ENCODE measurements at regions not wholly inside any gene's neighbourhood (a gene's known extent, or its start where the extent isn't known, plus 50 kb on each side); places are given as distances from the start of the nearest gene placed in this dataset.

DNA sequence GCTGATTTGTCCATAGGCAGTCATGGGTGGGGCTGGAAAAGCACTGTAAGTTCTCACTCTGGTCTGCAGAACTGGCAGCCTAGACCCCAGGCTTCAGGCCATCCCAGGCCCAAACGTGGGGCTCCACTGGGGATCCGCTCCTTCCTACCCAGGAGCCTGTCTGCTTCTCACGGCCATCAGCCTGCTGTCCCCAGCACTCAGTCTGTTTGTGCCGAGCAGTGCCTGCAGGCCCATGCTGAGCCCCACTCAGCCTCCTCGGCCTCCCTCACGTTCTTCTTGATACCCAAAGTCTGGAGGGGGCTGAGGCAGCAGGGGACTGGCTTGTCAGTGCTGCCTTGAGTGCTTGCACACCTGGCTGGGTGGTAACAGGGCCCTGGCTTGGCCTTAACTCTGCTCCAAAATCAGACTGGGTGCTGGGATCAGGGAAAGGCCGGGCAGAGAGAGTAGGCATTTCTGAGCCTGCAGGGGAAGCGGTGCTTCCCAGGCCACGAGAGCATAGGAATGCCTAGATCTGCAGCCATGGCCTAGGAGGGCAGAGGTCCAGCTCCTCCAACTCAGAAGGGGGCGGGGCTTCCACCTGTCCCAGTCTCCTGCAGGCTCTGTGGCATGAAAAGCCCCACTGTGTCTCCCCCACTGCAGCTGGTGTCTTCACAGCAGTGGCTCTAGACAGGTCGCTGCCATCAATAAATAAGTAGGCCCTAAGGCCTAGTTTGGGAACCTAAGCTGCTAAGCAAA, 772.4 kb upstream of the FBXO33 start:
- DNase-seq (ENCODE audit: low read depth in 1 of 2, low spot score in 1 of 2) = no peak

DNA sequence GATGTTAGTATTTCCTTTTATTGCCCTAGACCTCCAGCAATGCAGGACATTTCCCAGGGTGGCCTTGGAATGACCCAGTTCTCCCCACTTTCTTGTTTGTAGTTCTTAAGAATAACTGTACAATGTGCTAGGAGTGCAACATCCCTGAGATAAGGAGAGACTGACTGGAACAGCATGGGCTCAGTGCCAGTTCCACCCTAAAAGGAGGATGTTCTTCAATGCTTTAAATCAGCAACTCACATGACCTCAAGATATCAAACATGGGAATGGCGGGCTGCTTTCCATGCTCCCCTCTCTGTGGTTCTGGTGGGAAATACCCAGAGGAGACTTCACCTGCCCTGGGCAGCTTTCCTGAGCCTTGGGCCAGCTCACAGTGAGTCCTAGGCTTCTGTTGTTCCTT, 766.9 kb upstream of the FBXO33 start:
- DNase-seq (ENCODE audit: low read depth in 1 of 2, low spot score in 1 of 2) = no peak

DNA sequence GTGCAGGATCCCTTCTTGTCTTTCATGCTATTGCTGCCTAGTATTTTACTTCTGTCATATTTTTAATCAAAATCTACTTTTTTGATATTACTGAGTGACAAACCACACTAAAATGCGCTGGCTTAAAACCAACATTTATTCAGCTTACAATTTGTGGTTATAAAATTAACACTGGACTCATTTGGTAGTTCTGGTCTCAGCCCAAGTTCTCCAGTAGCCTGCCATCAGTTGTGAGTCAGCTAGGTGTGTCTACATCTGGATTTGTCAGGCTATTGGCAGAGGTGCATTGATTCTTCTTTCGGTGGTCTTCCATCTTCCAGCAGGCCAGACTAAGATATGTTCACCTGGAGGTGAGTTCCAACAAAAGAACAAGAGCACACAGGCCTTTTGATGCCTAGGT, 765.1 kb upstream of the FBXO33 start:
- DNase-seq (ENCODE audit: low read depth in 1 of 2, low spot score in 1 of 2) = no peak

DNA sequence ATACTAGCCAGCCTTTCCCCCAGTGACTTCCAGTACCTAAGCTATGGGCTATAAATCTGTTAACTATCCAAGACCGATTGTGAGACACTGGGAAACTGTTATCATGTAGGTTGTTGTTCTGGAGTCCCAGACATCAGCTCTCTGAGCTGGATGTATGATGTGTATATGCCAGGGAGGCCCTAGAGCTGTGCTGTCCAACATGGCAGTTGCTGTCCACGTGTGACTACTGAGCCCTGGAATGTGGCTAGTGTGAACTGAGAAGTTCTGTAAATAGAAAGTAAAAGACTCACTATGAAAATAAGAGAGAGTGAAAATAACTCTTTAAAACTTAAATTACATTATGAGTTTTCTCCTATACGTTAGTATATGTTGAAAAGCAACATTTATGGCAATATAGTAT, 755.8 kb upstream of the FBXO33 start:
- no peak for DNase-seq (ENCODE audit: low read depth in 1 of 2, low spot score in 1 of 2)

DNA sequence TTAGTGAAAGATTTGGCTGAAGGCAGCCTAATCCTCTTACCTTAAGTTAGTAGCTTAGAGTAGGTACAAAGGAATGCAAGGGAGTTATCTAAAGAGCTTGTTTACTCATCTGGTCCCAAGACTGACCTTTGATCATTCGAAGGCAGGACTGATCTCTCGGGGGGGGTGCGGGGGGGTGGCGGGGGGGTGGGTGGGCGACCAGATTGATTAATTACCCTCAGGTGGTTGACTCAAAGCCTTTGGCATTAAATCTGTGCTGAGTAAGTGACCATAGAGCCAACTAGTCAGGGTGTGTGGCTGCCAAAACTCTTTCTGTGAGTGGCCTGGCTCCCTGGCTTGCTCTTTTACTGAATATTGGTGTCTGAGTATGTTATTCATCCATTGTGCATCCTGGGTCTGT, 731.9 kb upstream of the FBXO33 start:
- DNase-seq (ENCODE audit: low read depth in 1 of 2, low spot score in 1 of 2) = no peak

DNA sequence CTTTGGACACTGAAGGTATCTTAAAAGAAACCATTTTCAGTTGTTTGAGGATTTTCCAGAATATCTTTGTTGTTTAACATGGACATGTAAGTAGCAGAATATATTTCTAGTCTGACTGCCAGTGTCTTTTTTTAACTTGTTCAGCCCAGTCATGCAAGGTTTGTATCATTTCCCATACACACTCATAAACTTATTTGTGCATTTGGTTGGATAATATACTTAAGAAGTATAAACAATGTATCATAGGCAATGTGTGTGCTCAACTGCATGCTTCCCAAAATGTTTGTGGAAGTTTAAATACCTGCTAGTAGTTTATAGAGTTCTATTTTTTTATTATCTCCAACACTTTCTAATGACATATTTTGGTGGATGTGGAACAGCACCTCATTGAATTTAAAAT, 707.4 kb upstream of the FBXO33 start:
- no peak for DNase-seq (ENCODE audit: low read depth in 1 of 2, low spot score in 1 of 2)

DNA sequence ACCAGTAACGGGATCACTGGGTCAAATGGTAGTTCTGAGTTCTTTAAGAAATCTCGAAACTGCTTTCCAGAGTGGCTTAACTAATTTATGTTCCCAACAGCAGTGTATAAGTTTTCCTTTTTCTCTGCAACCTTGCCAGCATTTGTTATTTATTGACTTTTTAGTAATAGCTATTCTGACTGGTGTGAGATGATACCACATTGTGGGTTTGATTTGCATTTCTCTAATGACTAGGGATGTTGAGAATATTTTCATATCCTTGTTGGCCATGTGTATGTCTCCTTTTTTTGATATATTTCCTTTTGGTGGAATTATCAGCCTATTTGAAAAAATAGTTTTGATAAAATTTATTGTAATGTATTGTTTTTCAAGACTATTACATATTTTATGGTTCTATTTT, 701.2 kb upstream of the FBXO33 start:
- DNase-seq (ENCODE audit: low read depth in 1 of 2, low spot score in 1 of 2) = no peak

DNA sequence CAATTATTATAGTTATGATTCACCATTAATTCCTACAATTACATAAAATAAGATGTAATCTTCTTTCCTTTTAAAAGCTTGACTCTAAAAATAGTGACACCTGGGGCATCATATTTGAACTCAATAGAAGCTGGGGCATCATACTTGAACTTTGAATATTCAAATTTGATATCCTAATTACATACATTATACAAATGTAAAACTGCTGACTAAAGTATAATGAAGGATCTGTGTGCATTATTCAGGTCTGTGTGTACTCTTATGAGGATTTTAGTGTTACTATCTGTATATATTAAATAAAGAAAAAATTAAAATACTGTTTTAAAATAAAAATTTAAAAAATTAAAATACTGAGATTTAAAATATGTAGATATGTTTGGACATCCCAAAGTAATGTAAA, 696.9 kb upstream of the FBXO33 start:
- DNase-seq (ENCODE audit: low read depth in 1 of 2, low spot score in 1 of 2) = no peak

DNA sequence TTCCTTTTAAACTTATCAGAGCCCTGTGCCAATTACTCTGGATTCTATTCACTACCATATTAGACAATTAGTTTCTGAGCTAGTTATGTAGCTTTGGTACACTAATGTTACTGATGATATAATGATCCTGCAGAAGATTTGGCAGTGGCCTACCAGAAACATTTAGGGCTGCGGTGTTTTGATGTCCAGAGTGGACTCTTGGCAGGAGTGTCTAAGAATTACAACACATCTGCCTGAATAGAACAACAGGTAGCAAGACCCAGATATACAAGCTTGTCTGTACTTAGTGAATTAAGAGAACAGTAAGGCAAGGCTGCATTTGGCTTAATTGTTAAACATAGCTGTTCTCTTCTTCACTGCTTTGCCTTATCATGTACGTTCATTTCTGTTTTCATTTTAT, 691.6 kb upstream of the FBXO33 start:
- no peak for DNase-seq (ENCODE audit: low read depth in 1 of 2, low spot score in 1 of 2)

DNA sequence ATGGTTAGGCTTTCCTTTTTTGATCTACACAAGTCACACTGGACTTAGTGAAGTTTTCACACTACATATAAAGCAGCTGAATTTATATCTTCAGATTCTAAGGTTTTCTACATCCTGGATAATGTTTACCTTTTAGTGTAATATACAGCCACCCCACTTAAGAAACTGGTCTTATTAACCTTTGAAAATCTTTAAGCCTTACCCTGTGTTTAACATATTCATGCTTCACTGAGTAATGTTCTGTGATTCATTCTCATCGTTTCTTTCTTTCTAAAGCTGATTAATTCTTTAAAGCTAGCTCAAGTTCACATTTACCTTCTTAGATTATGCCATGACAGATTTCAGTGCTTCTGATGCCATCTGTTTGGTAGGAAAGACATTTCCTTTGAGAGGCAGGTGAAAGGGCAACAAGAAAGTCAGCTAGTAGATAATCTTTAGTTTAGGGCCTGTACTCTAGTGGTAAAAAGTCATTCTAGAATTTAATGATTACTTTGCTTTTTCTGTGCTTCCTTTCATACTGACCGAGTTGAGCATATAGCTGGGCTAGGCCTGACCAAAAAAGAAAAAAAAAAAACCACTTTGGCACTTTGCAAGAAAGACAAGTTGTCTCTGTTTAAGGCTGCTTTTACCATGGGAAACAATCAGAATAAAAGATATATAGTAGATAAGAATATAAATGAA, 690.9 kb upstream of the FBXO33 start:
- no peak for DNase-seq (ENCODE audit: low read depth in 1 of 2, low spot score in 1 of 2)

DNA sequence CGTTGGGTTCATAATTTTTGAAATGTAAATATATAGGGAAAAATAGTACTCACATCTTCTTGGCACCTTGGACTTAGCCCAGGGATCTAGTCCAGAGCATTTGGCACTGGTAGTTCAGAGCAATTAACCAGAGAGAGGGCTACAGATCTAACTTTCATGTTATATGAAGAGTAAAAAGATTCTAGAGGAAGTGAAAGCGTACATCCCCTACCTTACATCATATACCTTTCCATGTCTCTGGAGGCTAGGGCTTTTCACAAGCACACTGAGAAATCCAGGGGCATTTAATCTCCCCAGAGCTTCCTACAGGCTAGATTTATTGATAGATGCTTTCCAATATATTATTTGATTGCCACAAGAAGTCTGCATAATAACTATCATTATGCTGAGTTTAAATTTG, 687.5 kb upstream of the FBXO33 start:
- no peak for DNase-seq (ENCODE audit: low read depth in 1 of 2, low spot score in 1 of 2)

DNA sequence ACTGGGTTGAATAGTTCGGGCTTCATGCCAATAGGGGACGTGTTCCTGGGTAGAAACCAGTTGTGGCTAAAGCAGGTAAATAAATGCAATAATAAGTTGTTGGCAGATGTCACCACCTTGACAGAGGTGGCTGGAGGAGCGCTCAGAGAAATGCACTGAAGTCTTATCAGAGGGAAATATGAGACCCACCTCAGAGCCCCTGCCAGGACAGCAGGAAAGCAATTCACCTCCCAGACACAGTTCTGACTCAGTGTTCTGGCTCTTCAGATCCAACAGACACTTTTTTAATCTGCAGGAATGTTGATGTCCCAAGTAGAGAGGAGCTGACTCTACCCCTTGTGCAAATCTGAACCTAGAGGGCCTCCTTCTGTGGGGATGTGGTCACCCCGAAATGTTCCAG, 687.1 kb upstream of the FBXO33 start:
- no peak for DNase-seq (ENCODE audit: low read depth in 1 of 2, low spot score in 1 of 2)

DNA sequence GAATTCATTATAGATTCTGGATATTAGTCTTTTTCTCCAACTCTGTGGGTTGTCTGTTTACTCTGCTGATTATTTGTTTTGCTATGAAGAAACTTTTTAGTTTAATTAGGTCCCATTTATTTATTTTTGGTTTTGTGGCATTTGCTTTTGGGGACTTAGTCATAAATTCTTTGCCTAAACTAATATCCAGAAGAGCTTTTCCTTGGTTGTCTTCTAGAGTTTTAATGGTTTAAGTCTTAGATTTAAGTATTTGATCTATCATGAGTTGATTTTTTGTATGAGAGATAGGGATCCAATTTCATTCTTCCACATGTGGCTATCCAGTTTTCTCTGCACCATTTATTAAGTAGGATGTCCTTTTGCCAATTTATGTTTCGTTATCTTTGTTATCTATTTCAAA, 683.4 kb upstream of the FBXO33 start:
- DNase-seq (ENCODE audit: low read depth in 1 of 2, low spot score in 1 of 2) = no peak

DNA sequence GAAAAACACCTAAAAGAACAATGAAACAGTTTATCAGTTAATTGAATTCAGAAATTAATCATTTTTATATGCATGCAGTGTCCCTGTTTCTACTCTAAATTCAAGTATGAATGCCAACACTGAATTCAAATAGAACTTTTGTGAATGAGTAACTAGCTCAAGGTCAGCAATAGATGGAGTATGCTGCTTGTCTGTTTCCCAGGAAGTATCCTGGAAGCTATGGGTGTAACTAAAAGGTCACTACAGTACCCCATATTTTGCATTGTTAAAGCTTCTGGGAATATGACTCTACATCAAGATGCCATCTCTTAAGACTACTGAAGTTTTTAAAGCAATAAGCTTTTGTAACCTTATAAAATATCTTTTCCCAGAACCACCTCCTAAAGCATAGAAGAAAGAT, 681.4 kb upstream of the FBXO33 start:
- no peak for DNase-seq (ENCODE audit: low read depth in 1 of 2, low spot score in 1 of 2)

DNA sequence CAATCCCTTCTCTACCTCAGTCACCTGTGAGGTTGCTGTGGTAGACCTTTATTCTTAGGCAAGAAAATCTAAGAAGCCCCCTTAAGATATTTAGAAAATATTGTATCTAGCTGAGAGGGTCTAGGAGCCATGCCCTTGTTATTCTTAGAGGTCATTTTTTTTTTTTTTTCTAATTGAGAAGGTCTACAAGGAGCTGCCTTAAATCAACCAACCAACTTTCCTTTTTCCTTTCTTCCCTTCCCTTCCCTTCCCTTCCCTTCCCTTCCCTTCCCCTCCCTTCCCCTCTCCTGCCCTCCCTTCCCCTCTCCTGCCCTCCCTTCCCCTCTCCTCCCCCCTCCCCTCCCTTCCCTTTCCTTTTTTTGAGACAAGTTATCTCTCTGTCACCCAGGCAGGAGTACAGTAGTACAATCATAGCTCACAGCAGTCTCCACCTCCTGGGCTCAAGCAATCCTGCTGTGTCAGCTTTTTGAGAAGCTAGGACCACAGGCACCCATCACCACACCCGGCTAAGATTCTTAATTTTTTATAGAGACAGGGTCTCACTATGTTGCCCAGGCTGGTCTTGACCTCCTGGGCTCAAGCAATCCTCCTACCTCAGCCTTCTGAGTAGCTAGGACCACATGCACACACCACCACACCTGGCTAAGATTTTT, 668.4 kb upstream of the FBXO33 start:
- DNase-seq (ENCODE audit: low read depth in 1 of 2, low spot score in 1 of 2) = no peak

DNA sequence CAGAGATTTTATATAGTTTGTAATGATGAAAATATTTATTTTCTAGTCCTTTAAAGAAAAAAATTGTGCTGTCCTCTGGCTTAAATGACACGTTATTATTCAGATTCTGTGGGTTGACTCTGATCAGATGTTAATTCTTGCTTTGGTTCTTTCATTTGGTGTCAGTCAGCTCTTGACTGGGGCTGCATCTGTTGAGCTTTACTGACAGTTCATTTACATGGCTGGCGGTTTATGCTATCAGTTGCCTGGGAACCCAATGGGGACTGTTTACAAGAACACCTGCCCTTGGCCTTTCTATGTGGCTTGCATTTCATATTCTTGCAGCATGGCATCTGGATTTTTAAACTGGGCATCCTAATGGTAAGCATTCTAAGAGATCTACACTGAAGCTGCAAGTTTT, 667.1 kb upstream of the FBXO33 start:
- no peak for DNase-seq (ENCODE audit: low read depth in 1 of 2, low spot score in 1 of 2)

DNA sequence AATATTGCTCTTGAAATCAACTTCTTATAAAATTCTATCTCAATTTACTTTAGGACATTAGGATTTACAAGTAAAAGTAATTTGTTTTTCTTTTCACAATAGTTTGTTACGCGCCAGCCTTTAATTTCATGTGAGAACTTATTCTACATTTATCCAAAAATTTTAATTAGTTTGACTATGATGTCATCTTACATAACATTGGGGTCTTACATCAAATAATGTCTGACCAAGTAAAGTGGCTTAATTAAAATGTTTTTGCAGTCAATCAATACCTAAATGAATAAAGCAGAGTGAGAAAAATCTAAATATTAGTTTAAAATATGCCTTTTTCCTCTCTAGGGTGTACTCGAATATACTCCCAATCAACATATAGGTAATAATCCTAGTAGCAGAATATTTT, 666.2 kb upstream of the FBXO33 start:
- DNase-seq (ENCODE audit: low read depth in 1 of 2, low spot score in 1 of 2) = no peak

DNA sequence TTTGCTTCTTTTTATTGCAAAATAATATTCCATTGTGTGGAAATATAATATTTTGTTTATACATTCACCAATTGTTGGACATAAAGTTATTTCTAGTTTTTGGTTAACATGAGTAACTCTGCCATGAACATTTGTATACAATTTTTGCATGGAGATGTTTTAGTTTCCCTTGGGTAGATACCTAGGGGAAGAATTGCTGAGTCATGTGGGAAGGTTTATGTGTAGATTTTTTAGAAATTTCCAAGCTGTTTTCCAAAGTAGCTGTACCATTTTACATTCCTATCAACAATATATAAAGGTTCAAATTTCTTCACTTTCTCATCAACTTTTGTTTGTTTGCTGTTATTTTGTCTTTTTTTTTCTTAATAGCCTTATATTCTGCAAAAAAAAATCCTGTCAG, 664.7 kb upstream of the FBXO33 start:
- no peak for DNase-seq (ENCODE audit: low read depth in 1 of 2, low spot score in 1 of 2)

DNA sequence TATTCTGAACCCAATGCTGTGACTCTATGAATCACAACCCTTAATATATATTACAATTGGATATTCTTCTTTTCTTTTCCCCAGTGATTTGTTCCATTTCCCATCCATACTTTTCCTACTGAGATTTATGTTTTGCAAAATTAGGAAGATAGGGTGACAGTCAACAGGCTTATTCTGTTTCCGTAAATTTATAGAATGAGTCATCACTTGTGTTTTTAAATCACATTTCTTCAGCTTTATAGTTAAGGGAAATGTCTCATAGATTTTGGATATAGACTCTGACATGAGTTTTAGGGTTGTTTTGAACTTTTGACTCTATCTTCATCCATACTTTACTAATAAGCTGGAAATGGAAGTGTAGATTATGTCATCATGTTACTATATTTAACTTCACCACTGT, 661.6 kb upstream of the FBXO33 start:
- DNase-seq (ENCODE audit: low read depth in 1 of 2, low spot score in 1 of 2) = no peak

DNA sequence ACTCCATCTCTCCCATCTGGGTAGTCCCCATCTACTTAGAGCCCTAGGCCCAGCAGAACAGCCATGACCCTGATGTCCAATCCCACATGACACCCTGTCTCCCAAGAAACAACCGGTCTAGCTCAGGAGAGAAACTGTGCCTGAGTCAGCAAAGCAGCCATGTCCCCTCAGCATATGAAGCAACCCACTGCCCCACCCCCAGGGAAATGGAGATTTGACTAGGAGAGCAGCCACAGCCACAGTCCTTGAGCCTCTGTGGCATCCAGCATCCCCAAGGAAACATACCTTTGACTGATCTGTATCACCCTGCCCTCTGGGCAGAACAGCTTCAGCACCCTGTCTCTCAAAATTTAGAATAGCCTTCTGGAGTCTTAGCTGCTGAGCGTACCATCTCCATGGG, 641.9 kb upstream of the FBXO33 start:
- no peak for DNase-seq (ENCODE audit: low read depth in 1 of 2, low spot score in 1 of 2)

DNA sequence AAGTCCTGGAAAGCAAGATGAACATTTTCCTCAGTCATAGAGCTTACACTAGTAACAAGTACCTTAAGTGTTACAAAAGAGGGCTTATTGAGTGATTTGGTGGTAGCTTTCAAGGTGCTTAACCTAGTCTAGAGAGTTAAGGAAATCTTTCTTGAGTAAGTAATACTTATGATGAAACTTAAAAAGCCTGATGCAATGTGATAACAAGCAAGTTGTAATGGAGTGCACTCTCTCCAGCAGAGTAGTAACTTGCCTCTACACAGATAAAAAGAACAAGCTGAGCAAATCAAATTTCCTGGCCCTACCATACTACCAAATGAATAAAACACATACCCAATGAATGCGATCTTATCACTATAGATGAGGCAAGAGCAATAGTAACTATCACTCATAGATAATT, 639.9 kb upstream of the FBXO33 start:
- no peak for DNase-seq (ENCODE audit: low read depth in 1 of 2, low spot score in 1 of 2)

Measured in activated CD4-positive, alpha-beta T cell treated with anti-CD3 and anti-CD28 coated beads, Interleukin-2, amount 50 U/mL, for 24 hours (primary cell).